CD14-positive monocyte (primary cell): ENCODE measurements at regions not wholly inside any gene's neighbourhood (a gene's known extent, or its start where the extent isn't known, plus 50 kb on each side); places are given as distances from the start of the nearest gene placed in this dataset.

Experiments used
- DNase-seq, 3 donors: peaks; one replicate each; pipeline ENCODE4 v3.0.0-alpha.2; 2011 to 2022
- H2AFZ ChIP-seq: 2 replicates; pipeline ENCODE4 v1.6.0; 2012; ENCODE audit warnings: mild to moderate bottlenecking, low read depth, low read length, inconsistent platforms; ENCODE audit not compliant: insufficient read depth, poor library complexity, severe bottlenecking
- H3K27ac ChIP-seq, 2 donors: 1 replicate in 1 of 2; 2 replicates in 1 of 2; pipeline ENCODE4 v1.5.1; 2012 to 2013; ENCODE audit warnings: low read length in 2 of 2, control low read depth in 1 of 2, inconsistent platforms in 1 of 2, low read depth in 1 of 2, mild to moderate bottlenecking in 1 of 2
- H3K27me3 ChIP-seq, 2 donors: one replicate each; pipeline versions ENCODE4 v1.6.0 to v1.6.1; 2011 to 2013; ENCODE audit warnings: low read length in 2 of 2; ENCODE audit not compliant: control insufficient read depth in 2 of 2, insufficient read depth in 2 of 2
- H3K36me3 ChIP-seq, 2 donors: replicated peaks in 1 of 2; 1 replicate in 1 of 2; 2 replicates in 1 of 2; pipeline versions ENCODE4 v1.5.1 to v1.6.1; 2012 to 2013; ENCODE audit warnings: low read length in 2 of 2, control low read depth in 1 of 2, inconsistent platforms in 1 of 2, mild to moderate bottlenecking in 1 of 2; ENCODE audit not compliant: insufficient read depth in 2 of 2, control insufficient read depth in 1 of 2
- H3K4me1 ChIP-seq, 2 donors: 1 replicate in 1 of 2; 2 replicates in 1 of 2; pipeline versions ENCODE4 v1.5.1 to v1.6.1; 2012 to 2013; ENCODE audit warnings: low read length in 2 of 2, control low read depth in 1 of 2, inconsistent platforms in 1 of 2, mild to moderate bottlenecking in 1 of 2, moderate library complexity in 1 of 2; ENCODE audit not compliant: insufficient read depth in 2 of 2, control insufficient read depth in 1 of 2
- H3K4me2 ChIP-seq: replicated peaks from 2 replicates; pipeline ENCODE3; 2012; ENCODE audit warnings: low read length, moderate library complexity, mild to moderate bottlenecking; ENCODE audit not compliant: poor library complexity, severe bottlenecking; ENCODE audit errors: extremely low read depth
- H3K4me3 ChIP-seq, 3 experiments: fragments of 200-600 bp in 1 of 3; sonication (generic) in 1 of 3; replicated peaks in 1 of 3; 1 replicate in 2 of 3; 2 replicates in 1 of 3; pipeline ENCODE4 v1.5.1; 2011 to 2013; ENCODE audit warnings: low read length in 3 of 3, mild to moderate bottlenecking in 3 of 3, control low read depth in 2 of 3, low read depth in 2 of 3, inconsistent platforms in 1 of 3, moderate library complexity in 1 of 3
- H3K79me2 ChIP-seq: 2 replicates; pipeline ENCODE4 v1.6.0; 2012; ENCODE audit warnings: mild to moderate bottlenecking, control low read depth, inconsistent platforms, low read length, moderate library complexity; ENCODE audit not compliant: insufficient read depth
- H3K9ac ChIP-seq: 2 replicates; pipeline ENCODE4 v1.6.0; 2017; ENCODE audit warnings: low read length, mild to moderate bottlenecking; ENCODE audit not compliant: insufficient read depth, poor library complexity, severe bottlenecking
- H3K9me3 ChIP-seq, 2 donors: replicated peaks in 1 of 2; 1 replicate in 1 of 2; 2 replicates in 1 of 2; pipeline versions ENCODE4 v1.5.1 to v1.6.1; 2012 to 2013; ENCODE audit warnings: low read length in 2 of 2, control low read depth in 1 of 2; ENCODE audit not compliant: control insufficient read depth in 1 of 2, insufficient read depth in 1 of 2
- H4K20me1 ChIP-seq: 2 replicates; pipeline ENCODE4 v1.6.0; 2012; ENCODE audit warnings: mild to moderate bottlenecking, low read length, control low read depth, moderate library complexity; ENCODE audit not compliant: insufficient read depth
- H3K27ac Mint-ChIP-seq, 7 donors: one replicate each; pipeline ENCODE4 v1.8.0; 2020; ENCODE audit warnings: mild to moderate bottlenecking in 7 of 7, mixed read lengths in 7 of 7, moderate library complexity in 6 of 7, inconsistent platforms in 2 of 7
- H3K27me3 Mint-ChIP-seq, 3 donors: one replicate each; pipeline ENCODE4 v1.8.0; 2021 to 2022; ENCODE audit warnings: low read depth in 3 of 3, mild to moderate bottlenecking in 3 of 3, mixed read lengths in 3 of 3, moderate library complexity in 3 of 3, inconsistent platforms in 1 of 3
- H3K36me3 Mint-ChIP-seq, 2 donors: one replicate each; pipeline ENCODE4 v1.8.0; 2020; ENCODE audit warnings: mixed read lengths in 2 of 2, inconsistent platforms in 1 of 2, mild to moderate bottlenecking in 1 of 2
- H3K4me1 Mint-ChIP-seq: one replicate; pipeline ENCODE4 v1.8.0; 2020; ENCODE audit warnings: mild to moderate bottlenecking, mixed read lengths
- H3K4me3 Mint-ChIP-seq, 2 donors: one replicate each; pipeline ENCODE4 v1.8.0; 2020; ENCODE audit warnings: mild to moderate bottlenecking in 2 of 2, mixed read lengths in 2 of 2, moderate library complexity in 1 of 2
- H3K9me3 Mint-ChIP-seq, 7 donors: one replicate each; pipeline ENCODE4 v1.8.0; 2020 to 2022; ENCODE audit warnings: mixed read lengths in 7 of 7, mild to moderate bottlenecking in 6 of 7, moderate library complexity in 6 of 7, inconsistent platforms in 2 of 7
- CTCF ChIP-seq: fragments of 200-600 bp; IDR thresholded peaks from one replicate; pipeline ENCODE4 v1.8.0; 2022; ENCODE audit warnings: antibody characterized with exemption, mild to moderate bottlenecking
- WGBS: methylation state at CpG from one replicate; pipeline ENCODE4 v1.1.5; 2013; ENCODE audit warnings: missing lambda C conversion rate; ENCODE audit not compliant: insufficient coverage; 5-methylcytosine and 5-hydroxymethylcytosine counted together
- intact Hi-C, 2 donors: fragments of 100-400 bp; cut with micrococcal nuclease; formaldehyde crosslinking; loops; one replicate each; pipeline versions ENCODE4 v1.15.0 to v1.15.1; 2023

GRCh38 chr13:76610819-76611415 is 275.3 kb downstream of the KCTD12 start:
- H2AFZ ChIP-seq = no peak overlapping the region
- Mint-ChIP-seq H3K4me3 (no peak overlapping the region), H3K36me3 (no peaks in the 10 kb centered on the region), H3K4me1 (no peaks in the 10 kb centered on the region), H3K27ac (peak overlapping the region in 1 of 7 donors; percentile 57), H3K9me3 (peaks cover 0 to 8% (median 2%) of the 10 kb centered on the region in 7 donors), H3K27me3 (peaks cover 0 to 3% (median 2%) of the 10 kb centered on the region in 3 donors)
- 100% methylated on average over 1 of the region's 7 CpGs for WGBS
- no peak for DNase-seq
- no peaks in the 10 kb centered on the region for H3K4me1 ChIP-seq
- no peaks in the 10 kb centered on the region for H3K9me3 ChIP-seq
- H3K4me2 ChIP-seq = no peak overlapping the region
- H3K4me3 ChIP-seq = no peak overlapping the region
- no peaks in the 10 kb centered on the region for H3K36me3 ChIP-seq
- no peak overlapping the region for H3K9ac ChIP-seq
- TF ChIP-seq CTCF = no peak
- intact Hi-C loops = no loop called here
- no peak overlapping the region for H3K27ac ChIP-seq
- no peaks in the 10 kb centered on the region for H4K20me1 ChIP-seq
- H3K27me3 ChIP-seq = no peaks in the 10 kb centered on the region
- no peaks in the 10 kb centered on the region for H3K79me2 ChIP-seq

- H3K4me1 Mint-ChIP-seq = no peaks in the 10 kb centered on the region
- H3K4me3 Mint-ChIP-seq = no peak overlapping the region
- Histone ChIP-seq H3K4me2 (no peak overlapping the region), H2AFZ (no peak overlapping the region), H4K20me1 (no peaks in the 10 kb centered on the region), H3K9me3 (no peaks in the 10 kb centered on the region), H3K79me2 (no peaks in the 10 kb centered on the region), H3K9ac (no peak overlapping the region), H3K27me3 (no peaks in the 10 kb centered on the region), H3K4me3 (no peak overlapping the region), H3K27ac (no peak overlapping the region), H3K36me3 (no peaks in the 10 kb centered on the region), H3K4me1 (no peaks in the 10 kb centered on the region)
- no peaks in the 10 kb centered on the region for H3K36me3 Mint-ChIP-seq
- intact Hi-C loops = no loop called here
- no peak overlapping the region for H3K27ac Mint-ChIP-seq
- H3K9me3 Mint-ChIP-seq = peaks cover 0 to 8% (median 2%) of the 10 kb centered on the region in 7 donors
- no peak for TF ChIP-seq CTCF
- WGBS = no CpG with 5 or more reads among the region's 2 CpGs
- H3K27me3 Mint-ChIP-seq = peaks cover 0 to 3% (median 2%) of the 10 kb centered on the region in 3 donors
- DNase-seq = no peak
Measured at GRCh38 chr13:76609643-76610042, 276.6 kb downstream of the KCTD12 start.
